Activated B cell treated with CpG ODN at 0.5 μM for 24 hours (primary cell): ENCODE measurements at regions not wholly inside any gene's neighbourhood (a gene's known extent, or its start where the extent isn't known, plus 50 kb on each side); places are given as distances from the start of the nearest gene placed in this dataset.

Experiments used
- ATAC-seq: fragments of 200-7000 bp; cut with Tn5 transposase; one replicate; pipeline ENCODE4 v1.10.0; 2021; ENCODE audit warnings: low read depth, mild to moderate bottlenecking, moderate library complexity
- CTCF ChIA-PET: fragments of 350-600 bp; sonication (Branson Sonifier 250); formaldehyde crosslinking; loops from one replicate; lab custom pipeline; 2021; ENCODE audit warnings: antibody characterized with exemption; lab: Charles Lee
- POLR2A ChIA-PET: fragments of 350-600 bp; sonication (Branson Sonifier 250); formaldehyde crosslinking; loops from one replicate; lab custom pipeline; 2021; ENCODE audit warnings: antibody characterized with exemption; lab: Charles Lee
- DNase-seq: peaks from one replicate; pipeline ENCODE4 v3.0.0; 2022
- H3K27ac Mint-ChIP-seq: one replicate; pipeline ENCODE4 v1.8.0; 2020; ENCODE audit warnings: mixed read lengths
- H3K27me3 Mint-ChIP-seq: one replicate; pipeline ENCODE4 v1.8.0; 2021; ENCODE audit warnings: mixed read lengths
- H3K36me3 Mint-ChIP-seq: one replicate; pipeline ENCODE4 v1.8.0; 2021; ENCODE audit warnings: low read depth, mixed read lengths
- H3K4me1 Mint-ChIP-seq: one replicate; pipeline ENCODE4 v1.8.0; 2021; ENCODE audit warnings: mixed read lengths
- H3K4me3 Mint-ChIP-seq: one replicate; pipeline ENCODE4 v1.8.0; 2020; ENCODE audit warnings: mild to moderate bottlenecking, mixed read lengths
- H3K9me3 Mint-ChIP-seq: one replicate; pipeline ENCODE4 v1.8.0; 2020; ENCODE audit warnings: mixed read lengths
- CTCF ChIP-seq: fragments of 200-600 bp; IDR thresholded peaks from one replicate; pipeline ENCODE4 v1.8.0; 2022; ENCODE audit warnings: antibody characterized with exemption, mild to moderate bottlenecking
- intact Hi-C: fragments of 100-400 bp; cut with micrococcal nuclease; formaldehyde crosslinking; loops from one replicate; pipeline ENCODE4 v1.15.1; 2024

GRCh38 chr11:71182791-71183677 lies 69.3 kb downstream of the SHANK2 start:
- H3K9me3 Mint-ChIP-seq: no peaks in the 10 kb centered on the region
- no peak overlapping the region for H3K4me3 Mint-ChIP-seq
- H3K36me3 Mint-ChIP-seq: no peaks in the 10 kb centered on the region
- ChIA-PET CTCF (no interaction called here), POLR2A (no interaction called here)
- intact Hi-C loops: no loop called here
- DNase-seq (no peak), ATAC-seq (no peak)
- no peak overlapping the region for H3K27ac Mint-ChIP-seq
- TF ChIP-seq CTCF: no peak
- no peaks in the 10 kb centered on the region for H3K4me1 Mint-ChIP-seq
- peaks cover 6% of the 10 kb centered on the region for H3K27me3 Mint-ChIP-seq

GRCh38 chr11:71181566-71181965 lies 70.8 kb downstream of the SHANK2 start:
- H3K27me3 Mint-ChIP-seq: peaks cover 16% of the 10 kb centered on the region
- intact Hi-C loops: no loop called here
- ChIA-PET CTCF (no interaction called here), POLR2A (no interaction called here)
- ATAC-seq (no peak), DNase-seq (no peak)
- H3K4me1 Mint-ChIP-seq: no peaks in the 10 kb centered on the region
- no peaks in the 10 kb centered on the region for H3K36me3 Mint-ChIP-seq
- no peak overlapping the region for H3K27ac Mint-ChIP-seq
- peaks cover 8% of the 10 kb centered on the region for H3K9me3 Mint-ChIP-seq
- no peak overlapping the region for H3K4me3 Mint-ChIP-seq
- no peak for TF ChIP-seq CTCF

GRCh38 chr11:71180694-71181470 lies 71.5 kb downstream of the SHANK2 start:
- intact Hi-C loops: no loop called here
- no peak for DNase-seq
- POLR2A ChIA-PET: no interaction called here

GRCh38 chr11:71179877-71180605 lies 72.3 kb downstream of the SHANK2 start:
- ATAC-seq (no peak), DNase-seq (no peak)
- Mint-ChIP-seq H3K4me1 (no peaks in the 10 kb centered on the region), H3K9me3 (peaks cover 11% of the 10 kb centered on the region), H3K27ac (no peak overlapping the region), H3K27me3 (peaks cover 16% of the 10 kb centered on the region), H3K4me3 (no peak overlapping the region), H3K36me3 (no peaks in the 10 kb centered on the region)
- no peak for TF ChIP-seq CTCF
- intact Hi-C loops: no loop called here
- ChIA-PET POLR2A (no interaction called here), CTCF (no interaction called here)

More at GRCh38 chr11:71180694-71181470, 71.5 kb downstream of the SHANK2 start:
- H3K4me1 Mint-ChIP-seq: no peaks in the 10 kb centered on the region
- H3K9me3 Mint-ChIP-seq: peaks cover 11% of the 10 kb centered on the region
- H3K36me3 Mint-ChIP-seq: no peaks in the 10 kb centered on the region
- no peak overlapping the region for H3K27ac Mint-ChIP-seq
- no peak overlapping the region for H3K4me3 Mint-ChIP-seq
- peaks cover 16% of the 10 kb centered on the region for H3K27me3 Mint-ChIP-seq
- ATAC-seq: no peak
- TF ChIP-seq CTCF: no peak
- CTCF ChIA-PET: no interaction called here
